Esophagus muscularis mucosa (tissue), 4 donors: ENCODE measurements at regions not wholly inside any gene's neighbourhood (a gene's known extent, or its start where the extent isn't known, plus 50 kb on each side); places are given as distances from the start of the nearest gene placed in this dataset.

Experiments
- DNase-seq: peaks from one replicate; pipeline ENCODE4 v3.0.0-alpha.2; 2017; ENCODE audit errors: extremely low spot score
- H3K27ac ChIP-seq, 4 donors: fragments of 200-600 bp; sonication (generic); replicated peaks in 1 of 4; 1 replicate in 3 of 4; 2 replicates in 1 of 4; pipeline ENCODE4 v1.5.1; 2016 to 2019; ENCODE audit warnings: mild to moderate bottlenecking in 1 of 4
- H3K27me3 ChIP-seq, 4 donors: fragments of 200-600 bp; sonication (generic); one replicate each; pipeline versions ENCODE4 v1.5.1 to v1.6.0; 2016 to 2019
- H3K36me3 ChIP-seq, 4 donors: fragments of 200-600 bp; sonication (generic); one replicate each; pipeline ENCODE4 v1.5.1; 2016 to 2019
- H3K4me1 ChIP-seq, 4 donors: fragments of 200-600 bp; sonication (generic); one replicate each; pipeline ENCODE4 v1.5.1; 2016 to 2019
- H3K4me3 ChIP-seq, 4 donors: fragments of 200-600 bp; sonication (generic); 1 replicate in 2 of 4; 2 replicates in 2 of 4; pipeline ENCODE4 v1.5.1; 2016 to 2019; ENCODE audit warnings: mild to moderate bottlenecking in 4 of 4, moderate library complexity in 1 of 4
- H3K9me3 ChIP-seq, 4 donors: fragments of 200-600 bp; sonication (generic); 1 replicate in 3 of 4; 2 replicates in 1 of 4; pipeline ENCODE4 v1.5.1; 2016 to 2019
- CTCF ChIP-seq, 3 experiments: fragments of 200-600 bp in 2 of 3; fragments of 450-650 bp in 1 of 3; sonication (generic) in 2 of 3; IDR thresholded peaks; one replicate each; pipeline ENCODE4 v1.5.1; 2017 to 2019; ENCODE audit warnings: antibody characterized with exemption in 3 of 3, mild to moderate bottlenecking in 2 of 3, moderate library complexity in 1 of 3
- EP300 ChIP-seq: sonication (generic); formaldehyde crosslinking; IDR thresholded peaks from one replicate; pipeline ENCODE4 v1.6.1; 2017; ENCODE audit warnings: antibody characterized with exemption
- POLR2A ChIP-seq: fragments of 450-650 bp; IDR thresholded peaks from one replicate; pipeline ENCODE4 v1.6.1; 2017; ENCODE audit warnings: antibody characterized with exemption, moderate library complexity, mild to moderate bottlenecking, low read depth
- POLR2AphosphoS5 ChIP-seq, 2 donors: sonication (generic); formaldehyde crosslinking; IDR thresholded peaks; one replicate each; pipeline ENCODE4 v1.6.1; 2017; ENCODE audit warnings: antibody characterized with exemption in 2 of 2
- WGBS: methylation state at CpG from one replicate; pipeline ENCODE4 v1.1.5; 2018; 5-methylcytosine and 5-hydroxymethylcytosine counted together
- intact Hi-C: fragments of 100-400 bp; cut with DNase I; formaldehyde crosslinking; loops from one replicate; pipeline ENCODE4 v1.15.1; 2023

- TF ChIP-seq POLR2AphosphoS5 (IDR thresholded peaks at IDR 0.05) (no peak), EP300 (no peak), POLR2A (no peak), CTCF (IDR thresholded peaks at IDR 0.05) (no peak)
- Histone ChIP-seq H3K4me1 (no peaks in the 10 kb centered on the region), H3K36me3 (no peaks in the 10 kb centered on the region), H3K9me3 (no peaks in the 10 kb centered on the region), H3K27me3 (no peaks in the 10 kb centered on the region), H3K27ac (no peak overlapping the region), H3K4me3 (no peak overlapping the region)
- 79% methylated on average over 2 of the region's 2 CpGs for WGBS
- DNase-seq = no peak
- intact Hi-C loops = no loop called here
These were observed 1044.9 kb downstream of the BRINP3 start for GRCh38 chr1:189432753-189433152.

GRCh38 chr1:189434461-189434860 is 1043.2 kb downstream of the BRINP3 start:
- no peak for TF ChIP-seq EP300
- no peak for TF ChIP-seq CTCF (IDR thresholded peaks at IDR 0.05)
- no peak for TF ChIP-seq POLR2A
- no peak for TF ChIP-seq POLR2AphosphoS5 (IDR thresholded peaks at IDR 0.05)
- 95% methylated on average over 1 of the region's 1 CpG for WGBS
- intact Hi-C loops = no loop called here

GRCh38 chr1:189435398-189435797 is 1042.3 kb downstream of the BRINP3 start:
- H3K4me1 ChIP-seq = no peaks in the 10 kb centered on the region
- no peak overlapping the region for H3K4me3 ChIP-seq
- H3K36me3 ChIP-seq = no peaks in the 10 kb centered on the region
- H3K27ac ChIP-seq = no peak overlapping the region
- no peaks in the 10 kb centered on the region for H3K9me3 ChIP-seq
- no peak for DNase-seq
- no peak for TF ChIP-seq EP300
- no peak for TF ChIP-seq POLR2A
- no peak for TF ChIP-seq POLR2AphosphoS5 (IDR thresholded peaks at IDR 0.05)
- no peak for TF ChIP-seq CTCF (IDR thresholded peaks at IDR 0.05)
- intact Hi-C loops = no loop called here
- no peaks in the 10 kb centered on the region for H3K27me3 ChIP-seq

More at GRCh38 chr1:189434461-189434860, 1043.2 kb downstream of the BRINP3 start:
- H3K4me1 ChIP-seq = no peaks in the 10 kb centered on the region
- DNase-seq = no peak
- no peak overlapping the region for H3K27ac ChIP-seq
- no peaks in the 10 kb centered on the region for H3K9me3 ChIP-seq
- H3K36me3 ChIP-seq = no peaks in the 10 kb centered on the region
- H3K4me3 ChIP-seq = no peak overlapping the region
- H3K27me3 ChIP-seq = no peaks in the 10 kb centered on the region

GRCh38 chr1:189438808-189439207 is 1038.9 kb downstream of the BRINP3 start:
- TF ChIP-seq POLR2AphosphoS5 (IDR thresholded peaks at IDR 0.05) = no peak
- no peak for TF ChIP-seq EP300
- no peak for TF ChIP-seq POLR2A
- no peak for TF ChIP-seq CTCF (IDR thresholded peaks at IDR 0.05)
- H3K4me3 ChIP-seq = no peak overlapping the region
- WGBS = 66% methylated on average over 3 of the region's 3 CpGs
- no peaks in the 10 kb centered on the region for H3K9me3 ChIP-seq
- no peaks in the 10 kb centered on the region for H3K27me3 ChIP-seq
- intact Hi-C loops = no loop called here
- H3K27ac ChIP-seq = no peak overlapping the region
- no peaks in the 10 kb centered on the region for H3K36me3 ChIP-seq
- no peak for DNase-seq
- H3K4me1 ChIP-seq = no peaks in the 10 kb centered on the region

GRCh38 chr1:189463166-189463565 is 1014.5 kb downstream of the BRINP3 start:
- no peaks in the 10 kb centered on the region for H3K36me3 ChIP-seq
- no peaks in the 10 kb centered on the region for H3K9me3 ChIP-seq
- intact Hi-C loops = no loop called here
- no peak overlapping the region for H3K27ac ChIP-seq
- TF ChIP-seq EP300 = no peak
- TF ChIP-seq POLR2A = no peak
- TF ChIP-seq POLR2AphosphoS5 (IDR thresholded peaks at IDR 0.05) = no peak
- TF ChIP-seq CTCF (IDR thresholded peaks at IDR 0.05) = no peak
- H3K4me3 ChIP-seq = no peak overlapping the region
- 61% methylated on average over 4 of the region's 4 CpGs for WGBS
- H3K4me1 ChIP-seq = no peaks in the 10 kb centered on the region
- H3K27me3 ChIP-seq = no peaks in the 10 kb centered on the region
- DNase-seq = no peak
